ENCODE measurements at regions not wholly inside any gene's neighbourhood (a gene's known extent, or its start where the extent isn't known, plus 50 kb on each side); places are given as distances from the start of the nearest gene placed in this dataset.

DNA sequence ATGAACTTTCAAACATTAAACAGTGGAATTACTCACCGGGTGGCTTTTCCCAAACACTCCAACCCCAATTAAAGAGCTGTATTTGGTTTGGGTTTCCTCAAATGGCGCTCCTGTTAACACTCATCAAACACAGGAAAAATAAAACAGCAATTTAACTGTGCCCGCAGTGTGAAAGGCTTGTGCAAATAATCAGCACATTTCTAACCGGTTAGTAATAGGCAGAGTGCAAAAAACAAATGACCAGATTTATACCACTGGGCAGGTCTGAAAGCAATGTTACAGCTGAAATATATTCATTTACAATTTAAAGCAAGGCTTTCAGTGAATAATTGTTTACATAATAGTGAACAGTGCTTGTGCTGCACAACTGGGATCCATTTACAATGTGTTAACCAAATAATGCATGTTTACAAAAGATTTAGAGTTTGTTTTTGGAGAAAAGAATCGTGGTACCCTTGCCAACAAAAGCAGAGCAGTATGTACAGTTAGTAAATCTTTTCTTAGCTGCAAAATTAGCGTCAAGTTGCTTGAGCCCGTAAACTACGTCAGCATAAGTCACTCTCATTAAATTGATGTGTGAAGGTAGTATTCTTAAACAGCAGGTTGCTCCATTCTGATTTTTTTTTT lies 662.9 kb upstream of the ZNF608 start:
- Histone ChIP-seq H3K4me1 (peaks cover 3 to 5% of the 10 kb centered on the region in 2 donors), H3K9me3 (no peaks in the 10 kb centered on the region), H3K4me3 (no peak overlapping the region), H3K36me3 (no peaks in the 10 kb centered on the region), H3K27ac (peak overlapping the region; percentile 65 to 73), H3K27me3 (no peaks in the 10 kb centered on the region)
- no peak for DNase-seq
- intact Hi-C loops (cut with DNase I; ENCODE audit: low total_unique reads) = no loop called here
- no peak for TF ChIP-seq POLR2A (IDR thresholded peaks at IDR 0.05)
- no peak for TF ChIP-seq CTCF (IDR thresholded peaks at IDR 0.05)

DNA sequence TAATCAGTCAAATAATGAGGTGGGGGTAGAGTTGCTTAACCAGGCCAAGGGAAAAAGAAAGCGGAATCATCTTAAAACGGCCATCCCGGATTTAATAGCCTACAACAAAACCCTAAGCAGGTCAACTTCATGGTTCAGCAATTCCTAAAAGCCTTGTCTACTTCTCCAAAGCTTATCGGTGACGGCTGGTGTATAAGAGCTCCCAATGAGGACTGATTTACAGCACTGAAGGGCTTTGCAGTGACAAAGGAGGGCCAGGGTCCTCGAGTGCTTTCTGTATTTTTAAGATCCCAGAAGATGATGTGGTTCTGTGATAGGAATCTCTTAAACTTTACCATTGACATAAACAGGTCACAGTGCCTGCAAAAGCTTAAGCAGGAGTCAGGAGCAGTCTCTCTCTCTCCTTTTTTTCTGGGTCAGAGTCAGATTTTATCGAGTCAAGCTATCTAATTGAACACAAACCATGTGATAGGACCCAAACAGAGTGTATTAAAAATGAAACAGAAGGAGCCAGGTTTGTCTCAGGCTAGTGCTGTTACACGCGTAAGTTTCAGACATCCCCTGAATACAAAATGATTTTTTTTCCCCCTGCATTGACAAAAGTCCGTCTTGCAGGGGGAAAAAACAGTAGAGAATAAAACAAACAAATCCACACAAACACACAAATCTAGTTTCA lies 663.6 kb upstream of the ZNF608 start:
- TF ChIP-seq POLR2A (IDR thresholded peaks at IDR 0.05) (no peak), CTCF (IDR thresholded peaks at IDR 0.05) (no peak)
- no peak for DNase-seq
- Histone ChIP-seq H3K27ac (peak overlapping the region; percentile 65 to 73), H3K36me3 (no peaks in the 10 kb centered on the region), H3K9me3 (no peaks in the 10 kb centered on the region), H3K4me1 (peaks cover 3 to 5% of the 10 kb centered on the region in 2 donors), H3K4me3 (peak overlapping the region in 1 of 2 donors; percentile 0), H3K27me3 (no peaks in the 10 kb centered on the region)
- intact Hi-C loops (cut with DNase I; ENCODE audit: low total_unique reads) = no loop called here

- H3K4me3 ChIP-seq = no peak overlapping the region
- DNase-seq = no peak
- intact Hi-C loops (cut with DNase I; ENCODE audit: low total_unique reads) = no loop called here
- H3K27me3 ChIP-seq = no peaks in the 10 kb centered on the region
- peak overlapping the region; percentile 65 to 73 for H3K27ac ChIP-seq
- H3K36me3 ChIP-seq = no peaks in the 10 kb centered on the region
- H3K4me1 ChIP-seq = peaks cover 3 to 5% of the 10 kb centered on the region in 2 donors
- no peaks in the 10 kb centered on the region for H3K9me3 ChIP-seq
- TF ChIP-seq POLR2A (IDR thresholded peaks at IDR 0.05) (no peak), CTCF (IDR thresholded peaks at IDR 0.05) (no peak)
These were observed 664.2 kb upstream of the ZNF608 start for GRCh38 chr5:125410537-125411070.

DNA sequence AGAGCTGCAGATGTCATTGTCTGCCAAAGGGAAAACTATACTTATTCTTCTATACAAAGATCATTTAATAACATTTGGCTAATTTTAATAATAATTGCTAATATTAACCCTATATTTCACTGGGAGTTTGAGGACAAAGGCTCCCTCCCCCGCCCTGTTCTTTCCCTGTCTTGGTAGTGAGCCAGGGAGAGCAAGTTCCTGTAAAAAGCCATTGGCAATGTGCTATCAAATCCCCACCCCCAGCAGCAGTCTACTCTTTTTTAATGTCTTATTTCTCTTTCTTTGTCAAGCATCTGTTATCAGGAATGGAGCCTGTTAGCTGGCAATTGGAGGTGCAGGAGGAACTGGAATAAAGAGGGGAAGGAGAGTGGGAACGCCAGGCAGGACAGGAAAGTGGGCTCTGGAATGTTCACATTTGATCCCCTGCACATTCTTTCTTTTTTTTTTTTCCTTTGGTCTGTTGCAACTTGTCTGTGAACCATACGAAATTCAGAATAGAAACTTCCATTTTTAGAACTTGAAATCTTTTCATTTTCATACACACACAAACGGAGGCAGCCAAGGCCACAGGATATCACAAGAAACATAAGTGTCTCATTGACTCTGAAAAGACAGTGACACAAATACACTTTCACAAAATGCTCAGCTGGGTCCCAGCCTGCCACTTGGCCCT lies 664.8 kb upstream of the ZNF608 start:
- intact Hi-C loops (cut with DNase I; ENCODE audit: low total_unique reads) = no loop called here
- peak overlapping the region in 1 of 2 donors; percentile 23 for H3K4me3 ChIP-seq
- no peaks in the 10 kb centered on the region for H3K9me3 ChIP-seq
- peak in 1 of 2 donors; percentile 23 for DNase-seq
- TF ChIP-seq CTCF (IDR thresholded peaks at IDR 0.05) (no peak), POLR2A (IDR thresholded peaks at IDR 0.05) (no peak)
- H3K27me3 ChIP-seq = no peaks in the 10 kb centered on the region
- peak overlapping the region; percentile 65 to 73 for H3K27ac ChIP-seq
- H3K36me3 ChIP-seq = no peaks in the 10 kb centered on the region
- H3K4me1 ChIP-seq = peaks cover 3 to 5% of the 10 kb centered on the region in 2 donors
